OCI-LY7 (cell line): ENCODE measurements at regions not wholly inside any gene's neighbourhood (a gene's known extent, or its start where the extent isn't known, plus 50 kb on each side); places are given as distances from the start of the nearest gene placed in this dataset.

Experiments used
- BruUV-seq: library from RNA; stranded (reverse); fragments of 400-500 nt; replicated peaks from 2 replicates; lab custom pipeline; 2021; lab: Mats Ljungman, UMichigan
- CTCF ChIA-PET: fragments of 300-600 bp; sonication (Branson Sonifier 250); formaldehyde crosslinking; loops from one replicate; lab custom pipeline; 2022; ENCODE audit warnings: antibody characterized with exemption; ENCODE audit not compliant: unreplicated experiment; lab: Charles Lee
- POLR2A ChIA-PET: fragments of 300-600 bp; sonication (Branson Sonifier 250); formaldehyde crosslinking; loops from one replicate; lab custom pipeline; 2022; ENCODE audit warnings: antibody characterized with exemption; lab: Charles Lee
- DNase-seq: peaks from one replicate; pipeline ENCODE4 v3.0.0-alpha.2; 2015; ENCODE audit warnings: low spot score
- H2AFZ ChIP-seq: fragments of 200-600 bp; sonication (generic), shearing (Covaris generic); 2 replicates; pipeline ENCODE4 v1.6.1; 2014; ENCODE audit warnings: mild to moderate bottlenecking, antibody characterized with exemption, low read length, moderate library complexity
- H3K27ac ChIP-seq: fragments of 200-600 bp; sonication (generic); 2 replicates; pipeline ENCODE4 v1.5.1; 2014; ENCODE audit warnings: mixed run types, low read depth, mild to moderate bottlenecking, moderate library complexity, low read length, inconsistent platforms; ENCODE audit not compliant: poor library complexity, severe bottlenecking
- H3K36me3 ChIP-seq: fragments of 200-600 bp; sonication (generic); 2 replicates; pipeline ENCODE4 v1.6.1; 2014; ENCODE audit warnings: mild to moderate bottlenecking, antibody characterized with exemption, low read length, moderate library complexity, mixed read lengths; ENCODE audit not compliant: insufficient read depth
- H3K4me1 ChIP-seq: fragments of 200-600 bp; sonication (generic); 2 replicates; pipeline ENCODE4 v1.5.1; 2014; ENCODE audit warnings: mild to moderate bottlenecking, low read length; ENCODE audit not compliant: insufficient read depth, poor library complexity, severe bottlenecking
- H3K4me2 ChIP-seq: fragments of 200-600 bp; sonication (generic); 2 replicates; pipeline ENCODE4 v1.6.1; 2014; ENCODE audit warnings: mild to moderate bottlenecking, low read length
- H3K4me3 ChIP-seq: fragments of 200-600 bp; sonication (generic); 2 replicates; pipeline ENCODE4 v1.5.1; 2014; ENCODE audit warnings: mild to moderate bottlenecking, low read depth, low read length; ENCODE audit not compliant: poor library complexity, severe bottlenecking
- H3K79me2 ChIP-seq: fragments of 200-600 bp; sonication (generic); 2 replicates; pipeline ENCODE4 v1.6.1; 2016; ENCODE audit warnings: low read depth, mild to moderate bottlenecking, low read length, moderate library complexity, mixed read lengths; ENCODE audit not compliant: insufficient read depth
- H3K9me2 ChIP-seq: fragments of 200-600 bp; sonication (generic); 2 replicates; pipeline ENCODE4 v1.6.1; 2016; ENCODE audit warnings: mild to moderate bottlenecking, low read length, mixed read lengths; ENCODE audit not compliant: insufficient read depth
- H3K9me3 ChIP-seq: fragments of 200-600 bp; sonication (generic); 2 replicates; pipeline ENCODE4 v1.6.1; 2014; ENCODE audit warnings: mild to moderate bottlenecking, mixed run types, low read length, mixed read lengths
- H4K20me1 ChIP-seq: fragments of 200-600 bp; sonication (generic); 2 replicates; pipeline ENCODE4 v1.6.1; 2014; ENCODE audit warnings: mild to moderate bottlenecking, antibody characterized with exemption, low read length, moderate library complexity, mixed read lengths; ENCODE audit not compliant: insufficient read depth
- CTCF ChIP-seq: fragments of 200-600 bp; sonication (generic); conservative IDR thresholded peaks from 2 replicates; pipeline ENCODE4 v1.5.1; 2014; ENCODE audit warnings: mild to moderate bottlenecking, antibody characterized with exemption, low read length, moderate library complexity, mixed read lengths
- EZH2phosphoT487 ChIP-seq: fragments of 200-600 bp; sonication (generic); IDR thresholded peaks from 2 replicates; pipeline ENCODE4 v1.6.1; 2018; ENCODE audit warnings: low read depth, borderline replicate concordance, mild to moderate bottlenecking, mixed run types, antibody characterized with exemption, low read length, moderate library complexity, mixed read lengths
- intact Hi-C: fragments of 100-400 bp; cut with micrococcal nuclease; formaldehyde crosslinking; loops from one replicate; pipeline ENCODE4 v1.10.0; 2022; ENCODE audit not compliant: unreplicated experiment

- no TSS peak for BruUV-seq
- CTCF ChIA-PET = interaction anchor here (0.6 kb wide), 1 partner anchor 51 kb away, joined by 4 read pairs; no protein-coding TSS in a partner anchor
- TF ChIP-seq CTCF = no peak
- TF ChIP-seq EZH2phosphoT487 = no peak
- Histone ChIP-seq H3K79me2 (no peaks in the 10 kb centered on the region), H3K27ac (no peak overlapping the region), H4K20me1 (no peaks in the 10 kb centered on the region), H3K4me3 (no peak overlapping the region), H3K4me1 (peaks cover 3% of the 10 kb centered on the region), H2AFZ (no peak overlapping the region), H3K9me3 (no peaks in the 10 kb centered on the region), H3K9me2 (no peaks in the 10 kb centered on the region), H3K4me2 (no peak overlapping the region), H3K36me3 (no peaks in the 10 kb centered on the region)
- no peak for DNase-seq
- intact Hi-C loops = no loop called here
- POLR2A ChIA-PET = no interaction called here
Observed at GRCh38 chr17:79527306-79527705, 83.5 kb downstream of the RBFOX3 start.

GRCh38 chr17:79525793-79526677, 84.8 kb downstream of the RBFOX3 start:
- CTCF ChIA-PET = no interaction called here

More at GRCh38 chr17:79525793-79526677, 84.8 kb downstream of the RBFOX3 start:
- H3K9me2 ChIP-seq = no peaks in the 10 kb centered on the region
- no peaks in the 10 kb centered on the region for H3K36me3 ChIP-seq
- intact Hi-C loops = no loop called here
- no peak overlapping the region for H3K4me2 ChIP-seq
- no peak for TF ChIP-seq EZH2phosphoT487
- TF ChIP-seq CTCF = no peak
- H3K4me1 ChIP-seq = peaks cover 3% of the 10 kb centered on the region
- DNase-seq = no peak
- H2AFZ ChIP-seq = no peak overlapping the region
- H3K79me2 ChIP-seq = no peaks in the 10 kb centered on the region
- BruUV-seq = no TSS peak
- H4K20me1 ChIP-seq = no peaks in the 10 kb centered on the region
- H3K4me3 ChIP-seq = no peak overlapping the region
- POLR2A ChIA-PET = no interaction called here
- no peak overlapping the region for H3K27ac ChIP-seq
- no peaks in the 10 kb centered on the region for H3K9me3 ChIP-seq
